GM19043 (cell line): ENCODE measurements at regions not wholly inside any gene's neighbourhood (a gene's known extent, or its start where the extent isn't known, plus 50 kb on each side); places are given as distances from the start of the nearest gene placed in this dataset.

Experiments
- ATAC-seq: cut with Tn5 transposase; IDR thresholded peaks from one replicate; pipeline ENCODE4 v1.9.1; 2021; ENCODE audit warnings: low read depth; ENCODE audit not compliant: unreplicated experiment

- ATAC-seq = no peak
Observed at GRCh38 chr1:221439747-221440501, 302.0 kb downstream of the DUSP10 start.

- ATAC-seq = no peak
Observed at GRCh38 chr1:221440658-221441057, 301.2 kb downstream of the DUSP10 start.

- no peak for ATAC-seq
Observed at GRCh38 chr1:221442056-221442455, 299.8 kb downstream of the DUSP10 start.

GRCh38 chr1:221444346-221444745 is 297.5 kb downstream of the DUSP10 start:
- ATAC-seq = no peak

- ATAC-seq = no peak
Observed at GRCh38 chr1:221448585-221449175, 293.2 kb downstream of the DUSP10 start.

- no peak for ATAC-seq
Observed at GRCh38 chr1:221449194-221449593, 292.7 kb downstream of the DUSP10 start.

GRCh38 chr1:221449801-221450470 is 292.0 kb downstream of the DUSP10 start:
- no peak for ATAC-seq

- ATAC-seq = no peak
Observed at GRCh38 chr1:221451741-221452140, 290.1 kb downstream of the DUSP10 start.

- ATAC-seq = no peak
Observed at GRCh38 chr1:221454096-221454495, 287.8 kb downstream of the DUSP10 start.

GRCh38 chr1:221456918-221457317 is 285.0 kb downstream of the DUSP10 start:
- no peak for ATAC-seq

GRCh38 chr1:221457685-221458446 is 284.0 kb downstream of the DUSP10 start:
- no peak for ATAC-seq

GRCh38 chr1:221458447-221459156 is 283.3 kb downstream of the DUSP10 start:
- no peak for ATAC-seq

GRCh38 chr1:221459558-221459957 is 282.3 kb downstream of the DUSP10 start:
- ATAC-seq = no peak

GRCh38 chr1:221462345-221462744 is 279.5 kb downstream of the DUSP10 start:
- no peak for ATAC-seq

GRCh38 chr1:221468546-221468945 is 273.3 kb downstream of the DUSP10 start:
- no peak for ATAC-seq

- no peak for ATAC-seq
Observed at GRCh38 chr1:221469476-221469875, 272.4 kb downstream of the DUSP10 start.

- ATAC-seq = no peak
Observed at GRCh38 chr1:221470000-221470698, 271.7 kb downstream of the DUSP10 start.

GRCh38 chr1:221473411-221473810 is 268.5 kb downstream of the DUSP10 start:
- no peak for ATAC-seq

GRCh38 chr1:221477252-221477651 is 264.6 kb downstream of the DUSP10 start:
- ATAC-seq = no peak
